Kidney tubule cell (primary cell): ENCODE measurements at regions not wholly inside any gene's neighbourhood (a gene's known extent, or its start where the extent isn't known, plus 50 kb on each side); places are given as distances from the start of the nearest gene placed in this dataset.
"Not testable (repeated sequence)": the region's sequence is repeated elsewhere in the genome, so short reads cannot be mapped to it uniquely, and the experiment has no call there.

ENCODE experiments used
- DNase-seq: peaks from one replicate; pipeline ENCODE4 v3.0.0-alpha.2; 2018; ENCODE audit warnings: low spot score

DNA sequence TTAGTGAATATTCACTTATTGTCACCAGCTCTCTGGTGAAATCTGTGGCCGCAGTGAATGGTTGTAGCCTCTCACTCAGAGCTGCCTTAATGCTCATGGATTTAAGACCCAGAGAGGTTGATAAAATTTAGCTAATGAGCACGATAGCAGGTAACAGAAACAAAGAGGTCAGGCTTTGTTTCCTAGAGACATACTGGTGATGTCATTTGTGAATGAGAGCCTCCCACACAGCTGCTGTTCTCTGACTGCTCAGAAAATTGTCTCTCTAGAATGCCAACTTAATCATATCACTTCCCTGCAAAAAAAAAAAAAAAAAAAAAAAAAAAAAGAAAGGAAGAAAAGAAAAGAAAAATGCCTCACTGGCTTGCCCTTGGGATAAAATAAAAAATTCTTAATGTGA, 411.7 kb upstream of the MYT1L start:
- no peak for DNase-seq

DNA sequence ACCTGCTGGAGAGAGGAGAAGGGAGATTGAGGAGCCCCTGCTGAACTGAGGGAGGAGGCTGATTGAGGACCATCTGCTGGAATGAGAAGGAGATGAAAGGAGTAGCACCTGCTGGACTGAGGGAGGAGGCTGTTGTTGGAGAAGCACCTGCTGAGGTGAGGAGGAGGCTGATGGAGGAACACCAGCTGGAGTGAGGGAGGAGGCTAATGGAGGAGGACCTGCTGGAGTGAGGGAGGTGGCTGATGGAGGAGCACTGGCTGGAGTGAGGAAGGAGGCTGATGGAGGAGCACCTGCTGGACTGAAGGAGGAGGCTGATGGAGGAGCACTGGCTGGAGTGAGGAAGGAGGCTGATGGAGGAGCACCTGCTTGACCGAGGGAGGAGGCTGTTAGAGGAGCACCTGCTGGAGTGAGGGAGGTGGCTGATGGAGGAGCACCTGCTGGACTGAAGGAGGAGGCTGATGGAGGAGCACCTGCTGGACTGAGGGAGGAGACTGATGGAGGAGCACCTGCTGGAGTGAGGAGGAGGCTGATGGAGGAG, 409.2 kb upstream of the MYT1L start:
- no peak for DNase-seq

DNA sequence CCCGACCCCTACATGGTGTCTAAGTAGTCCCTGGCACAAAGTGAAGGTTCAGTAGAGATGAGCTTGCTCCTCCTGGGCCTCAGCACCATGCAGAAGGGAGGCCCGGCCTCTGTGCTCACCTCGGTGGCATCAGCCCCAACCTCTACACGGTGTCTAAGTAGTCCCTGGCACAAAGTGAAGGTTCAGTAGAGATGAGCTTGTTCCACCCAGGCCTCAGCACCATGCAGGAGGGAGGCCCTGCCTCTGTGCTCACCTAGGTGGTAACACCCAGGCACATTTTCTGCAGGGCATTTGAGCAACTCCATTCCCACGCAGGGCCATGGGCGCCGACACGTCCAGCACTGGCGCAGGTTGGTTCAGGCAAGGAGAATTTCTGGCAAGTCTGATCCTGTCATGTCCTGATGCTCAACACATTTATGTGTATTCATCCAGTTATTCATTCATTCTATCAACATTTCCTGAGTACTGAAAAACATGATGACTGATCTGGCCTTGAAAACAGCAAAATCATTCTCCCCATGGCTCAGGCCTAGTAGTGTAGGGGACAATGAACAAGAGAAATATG, 408.2 kb upstream of the MYT1L start:
- DNase-seq, result no peak

DNA sequence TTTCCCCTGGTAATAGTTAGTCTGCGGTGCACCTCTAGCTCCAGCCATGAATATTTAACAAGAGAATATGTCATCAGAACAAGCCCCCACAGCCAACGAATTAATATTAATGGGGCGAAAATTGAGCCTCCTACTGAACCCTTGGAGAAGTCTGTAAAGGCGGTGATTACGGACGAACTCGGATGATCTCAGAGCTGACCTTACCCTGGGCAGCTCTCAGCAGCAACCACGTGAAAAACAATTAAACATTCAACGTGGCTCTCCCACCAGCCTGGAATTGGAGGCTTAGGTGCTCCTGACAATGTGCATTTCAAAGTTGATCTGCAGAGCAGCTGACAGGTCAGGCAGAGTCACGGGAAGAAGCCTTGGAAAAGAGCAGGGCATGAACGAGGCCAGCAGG, 407.6 kb upstream of the MYT1L start:
- no peak for DNase-seq

DNA sequence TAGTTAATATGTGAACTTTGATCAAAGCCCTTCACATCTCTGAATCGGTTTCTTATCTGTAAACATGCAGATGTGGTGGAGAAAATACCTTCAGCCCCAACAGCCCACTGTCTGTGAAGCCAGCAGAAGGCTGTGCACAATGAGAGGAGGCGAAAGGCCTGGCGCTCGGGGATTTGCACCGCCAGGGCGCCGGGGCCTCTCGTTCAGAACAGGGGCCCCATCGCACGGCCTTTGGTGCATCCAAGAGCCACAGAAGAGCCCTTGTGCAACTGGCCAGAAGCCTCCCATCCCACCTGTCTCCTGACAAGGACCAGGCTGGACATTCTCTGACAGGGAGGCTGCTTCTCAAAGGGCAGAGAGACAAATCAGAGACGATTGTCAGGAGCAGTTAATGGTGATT, 407.2 kb upstream of the MYT1L start:
- DNase-seq, result no peak

DNA sequence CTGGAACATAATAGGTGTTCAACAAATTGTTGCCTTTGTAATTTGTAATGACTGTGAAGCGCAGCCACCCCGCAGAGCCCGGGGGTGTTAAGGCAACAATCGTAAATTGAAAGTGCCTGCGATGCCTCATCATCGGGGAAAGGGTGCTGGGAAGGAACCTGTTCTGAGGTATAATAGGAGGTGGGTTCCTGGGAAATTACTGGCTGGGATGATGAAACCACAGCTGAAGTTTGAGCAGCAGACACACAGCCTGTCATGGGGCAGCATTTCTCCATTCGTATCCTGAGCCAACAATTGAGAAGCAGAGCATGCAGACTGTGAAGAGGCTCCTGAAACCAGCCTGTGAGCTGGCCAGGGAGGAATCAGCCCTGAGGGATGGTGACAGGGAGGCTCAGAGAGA, 404.0 kb upstream of the MYT1L start:
- no peak for DNase-seq

DNA sequence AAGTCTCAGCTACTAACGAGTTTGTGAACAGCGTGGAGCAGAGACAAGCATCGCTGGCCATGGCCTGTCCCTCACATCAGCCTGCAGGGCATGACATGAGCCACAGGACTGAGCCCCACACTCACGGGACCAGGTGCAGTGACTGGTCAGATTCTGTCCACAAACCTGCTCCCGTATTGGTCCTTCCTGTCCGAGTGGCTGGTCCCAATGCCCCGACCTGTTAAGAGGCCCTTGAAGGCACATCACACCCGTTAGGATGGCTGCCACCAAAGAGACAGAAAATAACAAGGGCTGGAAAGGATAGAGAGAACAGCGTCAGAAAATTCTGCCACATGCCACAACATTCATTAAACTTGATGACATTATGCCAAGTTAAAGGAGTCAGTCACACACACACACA, 403.2 kb upstream of the MYT1L start:
- DNase-seq, result no peak

DNA sequence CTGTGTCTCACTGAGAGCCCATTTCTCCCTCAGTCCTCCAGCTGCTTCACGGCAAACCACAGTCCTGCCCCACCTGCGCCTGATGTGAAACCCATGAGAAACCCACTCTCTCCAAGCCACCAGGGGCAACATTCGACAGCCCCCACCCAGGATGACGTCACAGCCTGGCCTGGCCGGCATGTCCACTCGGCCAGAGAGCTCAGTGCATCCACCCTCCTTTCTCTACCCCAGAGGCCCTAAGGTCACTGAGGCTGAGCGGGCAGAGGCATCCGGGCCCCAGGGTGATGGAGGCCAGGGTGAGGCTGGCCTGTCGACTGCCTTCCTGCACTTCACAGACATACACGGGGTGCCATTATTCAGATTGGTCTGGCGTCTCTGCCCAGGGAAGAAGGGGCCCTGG, 402.7 kb upstream of the MYT1L start:
- DNase-seq, result no peak

DNA sequence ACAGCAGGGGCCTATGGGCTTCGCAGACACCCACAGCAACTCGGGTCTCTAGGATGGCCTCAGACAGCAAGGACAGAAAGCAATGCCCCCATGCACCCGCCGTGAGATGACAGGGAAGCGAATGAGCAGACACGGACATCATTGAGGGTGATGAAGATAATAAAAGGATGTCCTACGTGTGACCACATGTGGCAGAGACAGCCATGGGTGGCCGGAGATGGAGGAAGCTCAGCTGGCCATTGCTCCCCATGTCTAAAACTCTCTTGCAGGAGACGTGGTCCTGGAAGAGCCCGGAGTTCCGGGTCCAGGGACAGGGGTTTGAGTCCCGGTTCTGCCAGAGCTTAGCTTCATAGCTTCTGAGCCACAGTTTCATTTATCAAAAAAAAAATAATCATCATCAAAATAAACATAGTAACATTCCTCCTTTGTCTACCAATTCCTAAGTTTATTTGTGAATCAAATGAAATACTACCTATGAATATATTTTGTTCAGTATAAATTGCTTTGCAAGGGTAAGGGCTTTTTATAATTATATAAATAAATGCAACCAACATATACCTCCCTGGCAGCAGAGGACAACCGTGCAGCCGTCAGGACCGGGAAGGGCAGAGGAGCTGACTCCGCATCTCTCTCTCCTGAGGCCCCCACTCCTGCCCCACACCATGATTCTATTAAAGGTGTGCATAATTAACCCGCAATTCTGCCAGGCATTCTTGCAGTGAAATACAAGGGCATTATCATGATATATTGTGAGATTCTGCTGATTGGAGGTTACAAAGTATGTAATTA, 401.4 kb upstream of the MYT1L start:
- no peak for DNase-seq

DNA sequence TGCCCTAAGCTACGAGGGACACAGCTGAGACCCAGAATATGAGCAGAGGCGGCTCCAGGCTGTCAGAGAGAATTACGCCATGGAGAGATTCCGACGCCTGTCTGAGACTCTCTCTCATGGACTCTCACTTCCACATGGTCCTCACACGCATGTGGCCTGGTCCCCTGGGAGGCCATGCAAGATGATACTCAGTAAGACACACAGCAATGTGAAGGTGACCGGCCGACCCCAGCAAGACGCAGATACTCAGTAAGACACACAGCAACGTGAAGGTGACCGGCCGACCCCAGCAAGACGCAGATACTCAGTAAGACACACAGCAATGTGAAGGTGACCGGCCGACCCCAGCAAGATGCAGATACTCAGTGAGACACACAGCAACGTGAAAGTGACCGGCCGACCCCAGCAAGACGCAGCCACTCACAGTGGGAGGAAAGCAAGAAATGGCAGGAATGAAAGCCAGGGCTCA, 400.8 kb upstream of the MYT1L start:
- DNase-seq, result no peak

DNA sequence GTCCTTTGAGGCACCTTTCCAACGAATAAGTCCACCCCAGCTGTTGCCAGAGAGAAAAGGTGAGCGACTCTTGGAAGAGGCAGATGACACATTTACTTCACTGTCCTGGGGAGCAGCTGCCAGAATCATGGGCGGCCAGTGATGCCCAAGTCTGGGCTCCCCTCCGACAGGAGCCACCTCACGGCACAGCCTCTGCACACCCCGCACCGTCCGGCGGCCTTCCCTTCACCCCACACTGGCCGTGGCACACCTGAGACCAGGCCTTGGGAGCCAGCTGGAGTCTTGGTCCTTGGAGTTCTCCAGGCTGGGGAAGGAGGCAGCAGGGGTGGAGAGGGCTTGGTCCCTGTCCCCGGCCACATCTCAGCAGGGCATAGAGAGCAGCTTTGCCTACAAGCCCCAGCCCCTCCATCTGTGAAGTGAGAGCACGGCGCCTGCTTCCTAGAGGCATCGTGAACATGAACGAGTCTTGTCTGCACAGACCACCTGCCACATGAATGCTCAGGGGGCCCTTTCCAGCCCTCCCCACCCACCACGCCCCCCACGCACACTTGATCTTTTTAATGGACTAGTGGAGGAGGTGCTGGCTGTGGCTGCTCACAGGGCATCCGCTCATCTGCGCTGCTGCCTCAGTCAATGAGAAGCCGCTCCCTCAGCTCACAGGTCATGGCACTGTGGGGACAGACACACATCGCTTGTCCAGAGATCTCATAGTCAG, 400.2 kb upstream of the MYT1L start:
- DNase-seq, result no peak

DNA sequence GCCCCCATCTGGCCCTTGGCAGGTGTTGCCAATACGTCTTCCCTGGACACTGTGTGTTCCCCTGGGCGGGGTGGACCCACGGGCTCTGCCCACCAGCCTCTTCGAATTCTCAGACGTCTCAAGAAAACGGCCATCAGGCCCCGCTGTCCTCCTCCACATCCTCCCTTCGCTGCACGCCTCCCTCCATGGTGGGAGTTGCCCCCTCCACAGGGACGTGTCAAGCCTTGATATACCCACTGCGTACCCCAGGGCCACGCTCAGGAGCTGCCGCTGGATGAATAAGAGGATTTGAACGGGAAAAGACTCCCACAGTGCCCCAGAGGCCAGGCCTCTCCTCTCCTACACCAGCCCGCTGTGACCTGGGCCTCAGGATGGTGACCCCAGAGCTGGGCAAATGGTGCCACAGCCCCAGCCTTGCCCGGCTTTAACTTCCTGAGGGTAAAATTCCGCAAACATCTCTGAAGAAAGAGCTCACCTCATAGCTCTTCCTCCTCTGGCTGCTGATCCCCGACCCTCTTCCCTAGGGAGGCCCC, 399.3 kb upstream of the MYT1L start:
- DNase-seq, result no peak

DNA sequence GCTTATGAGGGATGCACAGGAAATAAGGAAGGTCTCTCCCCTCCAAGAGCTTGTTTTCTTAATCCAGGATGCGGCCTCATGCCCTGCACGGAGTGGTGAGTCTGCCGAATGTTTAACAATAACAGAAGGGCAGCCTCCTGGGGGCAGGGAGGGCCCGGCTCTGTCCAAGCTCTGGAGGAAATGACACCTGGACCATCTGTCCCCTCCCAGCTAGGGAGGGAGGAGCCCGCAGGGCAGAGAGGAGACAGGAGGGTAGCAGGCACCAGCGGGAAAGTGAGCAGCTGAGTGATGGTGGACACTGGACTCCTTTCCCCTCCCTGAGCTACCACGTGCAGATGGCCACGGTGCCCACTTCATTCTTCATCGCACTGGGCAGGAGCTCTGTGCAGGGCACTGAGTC, 398.2 kb upstream of the MYT1L start:
- DNase-seq, result no peak

DNA sequence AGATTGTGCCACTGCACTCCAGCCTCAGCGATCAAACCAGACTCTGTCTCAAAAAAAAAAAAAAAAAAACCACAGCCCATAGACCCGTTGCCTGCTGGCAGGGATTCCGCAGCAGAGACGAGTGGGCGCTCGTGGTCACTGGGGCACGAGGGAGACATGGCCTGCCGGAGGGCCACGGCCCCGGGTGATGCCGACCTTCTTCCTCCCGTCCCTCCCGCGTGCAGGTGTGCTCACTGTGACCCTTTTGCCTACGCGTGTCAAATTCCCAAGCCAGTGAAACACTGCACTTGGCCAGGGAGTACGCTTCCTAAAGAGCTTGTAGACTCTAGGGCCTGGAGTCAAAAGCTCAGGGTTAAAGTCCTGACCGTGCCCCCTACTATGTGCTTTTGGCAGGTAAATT, 397.6 kb upstream of the MYT1L start:
- no peak for DNase-seq

DNA sequence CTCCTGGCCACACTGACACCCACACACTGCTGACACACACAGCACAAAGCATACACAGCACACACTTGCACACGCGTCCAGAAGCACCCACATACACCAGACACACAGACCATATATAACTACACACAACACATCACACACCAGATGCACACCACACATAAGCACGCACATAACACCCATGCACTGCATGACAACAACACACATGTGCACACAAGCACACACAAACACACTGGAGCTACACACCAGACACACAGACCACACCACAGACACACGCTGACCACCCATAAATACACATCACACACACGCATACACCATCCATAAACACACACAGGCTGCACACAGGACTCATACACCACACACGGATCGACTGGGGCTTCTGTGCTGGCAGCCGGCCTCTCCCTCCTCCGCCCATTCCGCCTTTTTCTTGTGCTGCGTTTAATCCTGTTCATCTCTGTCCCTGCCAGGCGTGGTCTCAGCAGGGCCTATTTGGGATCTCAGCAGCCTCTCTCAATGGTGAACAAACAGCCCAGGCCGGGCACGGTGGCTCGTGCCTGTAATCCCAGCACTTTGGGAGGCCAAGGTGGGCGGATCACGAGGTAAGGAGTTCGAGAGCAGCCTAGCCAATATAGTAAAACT, 396.9 kb upstream of the MYT1L start:
- no peak for DNase-seq

DNA sequence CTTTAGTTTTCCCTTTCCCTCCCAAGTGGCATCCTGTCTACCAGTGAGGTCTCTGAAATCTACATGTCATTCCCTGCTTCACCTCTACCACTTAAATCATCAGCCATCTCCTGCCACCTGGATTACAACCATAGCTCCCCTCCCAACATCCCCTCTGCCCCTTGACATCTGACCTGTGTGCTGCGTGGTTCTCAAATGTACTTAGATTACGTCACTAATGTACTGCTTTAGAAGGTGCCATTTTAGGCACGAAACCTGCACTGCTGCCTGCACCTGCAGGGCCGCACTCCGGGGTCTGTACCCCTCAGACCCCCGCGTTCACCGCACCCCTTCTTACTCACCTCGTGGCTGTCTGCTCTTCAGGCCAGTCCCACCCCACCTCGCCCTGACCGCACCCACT, 395.1 kb upstream of the MYT1L start:
- no peak for DNase-seq

DNA sequence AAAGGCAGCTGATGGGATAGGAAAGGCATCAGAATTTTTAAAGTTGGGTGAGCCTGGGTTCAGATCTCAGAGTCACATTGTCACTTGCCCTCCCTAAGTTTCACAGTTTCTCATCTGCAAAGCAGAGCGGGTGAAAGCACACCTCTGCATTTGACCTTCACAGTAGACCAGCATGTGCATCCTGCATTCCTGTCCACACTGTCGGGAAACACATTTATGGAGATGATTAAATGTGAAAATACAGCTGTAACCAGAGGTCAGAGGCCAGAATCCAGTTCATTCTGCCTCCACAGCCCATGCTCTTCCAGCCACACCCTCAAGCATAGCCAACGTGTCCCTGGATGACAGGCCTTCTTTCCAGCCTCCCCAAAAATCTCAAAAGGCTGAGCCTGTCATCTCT, 392.0 kb upstream of the MYT1L start:
- DNase-seq, result no peak

DNA sequence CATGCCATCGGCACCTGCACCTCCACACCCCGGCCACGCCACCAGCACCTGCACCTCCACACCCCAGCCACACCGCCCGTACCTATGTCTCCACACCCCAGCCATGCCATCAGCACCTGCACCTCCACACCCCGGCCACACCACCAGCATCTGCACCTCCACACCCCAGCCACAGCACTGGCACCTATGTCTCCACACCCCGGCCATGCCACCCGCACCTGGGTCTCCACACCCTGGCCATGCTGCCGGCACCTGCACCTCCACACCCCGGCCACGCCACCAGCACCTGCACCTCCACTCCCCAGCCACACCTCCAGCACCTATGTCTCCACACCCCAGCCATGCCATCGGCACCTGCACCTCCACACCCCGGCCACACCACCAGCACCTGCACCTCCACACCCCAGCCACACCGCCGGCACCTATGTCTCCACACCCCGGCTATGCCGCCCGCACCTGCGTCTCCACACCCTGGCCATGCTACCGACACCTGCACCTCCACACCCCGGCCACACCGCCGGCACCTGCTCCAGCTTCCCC, 390.3 kb upstream of the MYT1L start:
- DNase-seq, result no peak

DNA sequence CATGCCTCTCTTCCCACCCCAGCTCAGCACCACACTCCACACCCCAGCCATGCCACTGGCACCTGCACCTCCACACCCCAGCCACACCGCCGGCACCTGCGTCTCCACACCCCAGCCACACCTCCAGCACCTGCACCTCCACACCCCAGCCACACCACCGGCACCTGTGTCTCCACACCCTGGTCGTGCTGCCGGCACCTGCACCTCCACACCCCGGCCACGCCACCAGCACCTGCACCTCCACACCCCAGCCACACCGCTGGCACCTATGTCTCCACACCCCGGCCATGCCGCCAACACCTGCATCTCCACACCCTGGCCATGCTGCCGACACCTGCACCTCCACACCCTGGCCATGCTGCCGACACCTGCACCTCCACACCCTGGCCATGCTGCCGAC, 389.7 kb upstream of the MYT1L start:
- not testable (repeated sequence) for DNase-seq

DNA sequence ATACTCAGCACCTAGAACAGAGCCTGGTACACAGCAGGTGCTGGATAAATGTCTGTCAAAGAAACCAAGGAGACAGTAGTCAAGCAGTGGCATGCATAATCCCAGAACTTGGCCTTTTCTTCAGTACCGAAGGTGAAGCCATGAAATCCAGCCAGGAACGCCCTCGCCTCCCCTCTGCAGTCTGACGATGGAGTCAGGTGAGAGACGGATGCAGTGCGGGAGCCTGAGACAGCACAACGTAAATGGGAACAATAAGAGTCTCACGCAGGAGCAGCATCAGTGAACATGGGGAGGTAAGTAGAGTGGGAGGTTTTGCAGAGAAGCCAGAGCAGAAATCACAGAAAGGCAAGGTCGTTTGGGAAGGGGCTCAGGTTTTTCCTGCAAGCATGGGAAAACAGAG, 389.3 kb upstream of the MYT1L start:
- DNase-seq, result no peak

DNA sequence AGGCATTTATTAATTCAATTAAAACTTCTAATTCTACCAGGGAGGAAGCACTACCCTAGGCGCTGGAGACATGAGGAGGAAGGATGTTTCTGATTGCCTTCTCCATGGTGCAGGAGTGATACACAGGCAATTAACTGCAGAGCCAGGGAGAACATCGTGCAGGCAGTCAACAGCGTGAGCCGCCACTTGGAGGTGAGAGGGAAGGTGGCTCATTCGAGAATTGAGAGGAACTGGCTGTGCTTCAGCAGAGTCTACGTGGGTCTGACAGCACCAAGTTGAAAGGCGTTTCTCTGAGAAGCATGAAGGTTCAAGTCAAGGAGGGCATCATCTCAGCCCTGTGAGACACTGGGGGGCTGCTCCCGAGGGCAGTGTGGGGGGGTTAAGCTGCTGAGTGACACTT, 388.7 kb upstream of the MYT1L start:
- no peak for DNase-seq

DNA sequence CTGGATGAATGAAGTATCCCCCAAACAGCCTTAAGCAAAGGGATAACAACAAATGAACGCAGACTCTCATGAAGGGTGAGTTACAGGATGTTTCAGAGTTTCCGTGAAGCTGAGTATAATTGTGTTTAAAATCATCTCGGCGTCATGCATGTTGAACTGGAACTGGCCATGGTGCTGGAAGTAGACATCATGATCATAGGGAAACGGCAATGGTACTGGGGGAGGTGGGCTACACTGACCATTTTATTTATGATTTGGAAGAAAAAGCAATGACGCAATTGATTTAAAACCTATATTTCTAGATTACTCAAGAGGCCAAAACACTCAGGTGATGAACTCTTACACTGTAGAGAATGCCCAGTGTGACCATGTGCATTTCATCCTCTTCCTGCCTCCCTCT, 387.9 kb upstream of the MYT1L start:
- no peak for DNase-seq
